BE2C (cell line): ENCODE measurements at regions not wholly inside any gene's neighbourhood (a gene's known extent, or its start where the extent isn't known, plus 50 kb on each side); places are given as distances from the start of the nearest gene placed in this dataset.
A peak's percentile ranks its signal among the peaks of the same experiment; 100 is the strongest.

Experiments used
- DNase-seq: peaks from one replicate; pipeline ENCODE4 v3.0.0-alpha.2; 2020
- H3K27me3 ChIP-seq: fragments of 250-450 bp; sonication (Bioruptor Pico); 2 replicates; pipeline ENCODE4 v1.5.1; 2020; ENCODE audit warnings: mild to moderate bottlenecking
- H3K36me3 ChIP-seq: fragments of 250-450 bp; sonication (Bioruptor Pico); 2 replicates; pipeline ENCODE4 v1.5.1; 2020; ENCODE audit warnings: mild to moderate bottlenecking
- H3K4me1 ChIP-seq: fragments of 250-450 bp; sonication (Bioruptor Pico); 2 replicates; pipeline ENCODE4 v1.5.1; 2020
- H3K4me3 ChIP-seq: 2 replicates; pipeline ENCODE4 v1.5.1; 2011; ENCODE audit warnings: low read depth, low read length
- H3K9me3 ChIP-seq: fragments of 250-450 bp; sonication (Bioruptor Pico); 2 replicates; pipeline ENCODE4 v1.5.1; 2020
- TF ChIP-seq, protein P1 (sequence below): IDR thresholded peaks from 2 replicates; pipeline ENCODE4 v1.5.1; 2012; ENCODE audit warnings: mild to moderate bottlenecking, low read depth, low read length

DNA sequence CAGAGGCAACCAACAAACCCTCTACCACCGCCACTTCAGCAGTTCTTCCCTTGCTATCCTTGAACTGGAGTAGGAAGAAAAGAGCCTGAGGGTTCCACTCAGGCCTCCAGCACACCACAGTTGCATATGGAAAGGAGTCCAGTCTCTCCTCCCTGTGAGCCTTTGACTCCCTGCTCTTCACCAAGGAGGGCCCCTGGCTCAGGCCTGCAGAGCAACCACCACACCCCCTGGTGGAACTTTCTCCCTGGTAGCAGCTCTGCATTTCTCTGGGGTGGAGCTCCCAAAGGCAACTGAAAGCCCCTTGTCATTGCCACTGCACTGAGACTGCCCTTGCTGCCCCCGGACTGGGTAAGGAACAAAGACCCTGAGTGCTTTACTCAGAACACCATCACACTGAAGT, 1021.5 kb upstream of the ADGRL2 start:
- H3K4me3 ChIP-seq, result no peak overlapping the region
- no peaks in the 10 kb centered on the region for H3K4me1 ChIP-seq
- H3K27me3 ChIP-seq, result no peaks in the 10 kb centered on the region
- TF ChIP-seq, protein P1, sequence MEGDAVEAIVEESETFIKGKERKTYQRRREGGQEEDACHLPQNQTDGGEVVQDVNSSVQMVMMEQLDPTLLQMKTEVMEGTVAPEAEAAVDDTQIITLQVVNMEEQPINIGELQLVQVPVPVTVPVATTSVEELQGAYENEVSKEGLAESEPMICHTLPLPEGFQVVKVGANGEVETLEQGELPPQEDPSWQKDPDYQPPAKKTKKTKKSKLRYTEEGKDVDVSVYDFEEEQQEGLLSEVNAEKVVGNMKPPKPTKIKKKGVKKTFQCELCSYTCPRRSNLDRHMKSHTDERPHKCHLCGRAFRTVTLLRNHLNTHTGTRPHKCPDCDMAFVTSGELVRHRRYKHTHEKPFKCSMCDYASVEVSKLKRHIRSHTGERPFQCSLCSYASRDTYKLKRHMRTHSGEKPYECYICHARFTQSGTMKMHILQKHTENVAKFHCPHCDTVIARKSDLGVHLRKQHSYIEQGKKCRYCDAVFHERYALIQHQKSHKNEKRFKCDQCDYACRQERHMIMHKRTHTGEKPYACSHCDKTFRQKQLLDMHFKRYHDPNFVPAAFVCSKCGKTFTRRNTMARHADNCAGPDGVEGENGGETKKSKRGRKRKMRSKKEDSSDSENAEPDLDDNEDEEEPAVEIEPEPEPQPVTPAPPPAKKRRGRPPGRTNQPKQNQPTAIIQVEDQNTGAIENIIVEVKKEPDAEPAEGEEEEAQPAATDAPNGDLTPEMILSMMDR, result 0 out of 2 replicates have a peak, but pooled peaks have one; percentile 6
- H3K36me3 ChIP-seq, result no peaks in the 10 kb centered on the region
- H3K9me3 ChIP-seq, result no peaks in the 10 kb centered on the region
- DNase-seq, result no peak

DNA sequence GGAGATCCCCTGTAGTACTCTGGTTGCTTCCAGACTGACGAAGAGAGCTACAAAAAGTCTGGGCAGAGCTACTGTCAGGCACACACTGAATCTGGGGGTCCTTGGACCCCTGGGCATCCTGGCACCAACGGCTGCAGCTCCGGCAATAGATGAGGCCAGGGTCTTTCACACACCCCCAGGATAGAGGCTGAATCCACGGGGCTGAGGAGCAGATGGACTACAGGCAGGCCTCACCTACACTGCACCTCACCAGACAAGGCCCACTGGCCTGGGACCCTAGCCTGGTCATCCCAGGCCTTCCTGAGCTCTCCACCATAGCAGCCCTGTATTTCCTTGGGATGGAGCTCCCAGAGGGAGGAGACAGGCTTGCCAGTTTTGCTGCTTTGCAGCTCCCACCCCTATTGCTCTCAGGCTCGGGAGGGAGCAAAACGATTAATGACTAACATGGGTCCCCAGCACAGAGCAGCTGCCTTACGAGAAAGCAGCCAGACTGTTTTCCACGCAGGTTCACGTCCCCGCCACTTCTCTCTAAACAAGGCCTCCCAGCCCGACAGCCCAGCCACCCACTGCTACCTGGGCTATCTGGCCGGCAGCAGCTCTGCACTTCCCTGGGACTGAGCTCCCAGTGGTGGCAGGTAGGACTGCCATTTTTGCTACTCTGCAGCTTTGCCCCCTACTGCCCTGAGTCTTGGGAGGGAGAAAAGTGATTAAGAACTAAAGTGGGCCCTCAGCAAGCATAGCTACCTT, 1022.5 kb upstream of the ADGRL2 start:
- H3K4me3 ChIP-seq, result no peak overlapping the region
- no peaks in the 10 kb centered on the region for H3K9me3 ChIP-seq
- no peaks in the 10 kb centered on the region for H3K4me1 ChIP-seq
- TF ChIP-seq, protein P1, result no peak
- no peak for DNase-seq
- no peaks in the 10 kb centered on the region for H3K36me3 ChIP-seq
- no peaks in the 10 kb centered on the region for H3K27me3 ChIP-seq

GRCh38 chr1:80776266-80776665, 1024.5 kb upstream of the ADGRL2 start:
- no peaks in the 10 kb centered on the region for H3K9me3 ChIP-seq
- TF ChIP-seq, protein P1, result no peak
- no peaks in the 10 kb centered on the region for H3K27me3 ChIP-seq
- H3K4me1 ChIP-seq, result no peaks in the 10 kb centered on the region
- H3K36me3 ChIP-seq, result no peaks in the 10 kb centered on the region
- no peak for DNase-seq
- H3K4me3 ChIP-seq, result no peak overlapping the region

- no peak overlapping the region for H3K4me3 ChIP-seq
- H3K27me3 ChIP-seq, result no peaks in the 10 kb centered on the region
- H3K4me1 ChIP-seq, result no peaks in the 10 kb centered on the region
- H3K9me3 ChIP-seq, result no peaks in the 10 kb centered on the region
- no peaks in the 10 kb centered on the region for H3K36me3 ChIP-seq
- TF ChIP-seq, protein P1, result no peak
- DNase-seq, result no peak
These were observed 1031.5 kb upstream of the ADGRL2 start for GRCh38 chr1:80769208-80769750.

GRCh38 chr1:80767711-80768110, 1033.0 kb upstream of the ADGRL2 start:
- Histone ChIP-seq H3K9me3 (no peaks in the 10 kb centered on the region), H3K4me3 (no peak overlapping the region), H3K36me3 (no peaks in the 10 kb centered on the region), H3K4me1 (no peaks in the 10 kb centered on the region), H3K27me3 (no peaks in the 10 kb centered on the region)
- TF ChIP-seq, protein P1, result no peak
- no peak for DNase-seq

DNA sequence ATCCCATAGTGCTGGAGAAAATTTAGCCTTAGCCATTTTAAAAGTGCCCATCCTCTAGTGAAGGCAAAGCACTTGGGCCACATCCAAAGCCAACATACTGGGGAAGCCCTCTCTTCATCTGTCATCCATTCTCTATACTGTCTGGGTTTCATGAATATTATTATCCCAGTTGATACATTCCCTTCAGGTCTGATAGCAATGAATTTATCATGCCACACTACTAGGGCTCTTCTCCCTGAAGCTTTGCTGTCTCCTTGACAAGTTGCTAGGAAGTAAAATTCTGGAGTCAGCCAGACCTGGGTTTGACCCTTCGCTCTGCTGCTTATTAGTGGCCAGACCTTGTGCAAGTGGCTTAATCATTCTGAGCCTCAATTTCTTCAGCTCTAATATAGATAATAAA, 1041.4 kb upstream of the ADGRL2 start:
- no peaks in the 10 kb centered on the region for H3K9me3 ChIP-seq
- no peaks in the 10 kb centered on the region for H3K4me1 ChIP-seq
- H3K36me3 ChIP-seq, result no peaks in the 10 kb centered on the region
- TF ChIP-seq, protein P1, result no peak
- H3K4me3 ChIP-seq, result no peak overlapping the region
- no peak for DNase-seq
- H3K27me3 ChIP-seq, result no peaks in the 10 kb centered on the region
